ENCODE measurements at regions not wholly inside any gene's neighbourhood (a gene's known extent, or its start where the extent isn't known, plus 50 kb on each side); places are given as distances from the start of the nearest gene placed in this dataset.

- Histone ChIP-seq H3K27ac (ENCODE audit: low read depth, low read length) (no peak overlapping the region), H3K4me3 (ENCODE audit: insufficient read depth, low read length) (no peak overlapping the region), H3K9me3 (ENCODE audit: low read depth, low read length) (no peaks in the 10 kb centered on the region), H3K4me1 (ENCODE audit: insufficient read depth, low read length) (no peaks in the 10 kb centered on the region), H3K79me2 (ENCODE audit: insufficient read depth, low read length) (no peaks in the 10 kb centered on the region), H2AFZ (ENCODE audit: low read length) (no peak overlapping the region), H3K4me2 (ENCODE audit: insufficient read depth, low read length) (no peak overlapping the region), H3K36me3 (ENCODE audit: insufficient read depth, low read length) (no peaks in the 10 kb centered on the region), H3K27me3 (ENCODE audit: insufficient read depth, low read length) (no peaks in the 10 kb centered on the region), H4K20me1 (ENCODE audit: insufficient read depth, low read length) (no peaks in the 10 kb centered on the region)
- DNase-seq (ENCODE audit: insufficient read length, low spot score, missing footprints): no peak
- no peak for TF ChIP-seq CTCF (IDR thresholded peaks at IDR 0.05; ENCODE audit: extremely low read depth, low read depth, low read length)
Measured at GRCh38 chr6:74807674-74808073, 398.2 kb downstream of the COL12A1 start.

DNA sequence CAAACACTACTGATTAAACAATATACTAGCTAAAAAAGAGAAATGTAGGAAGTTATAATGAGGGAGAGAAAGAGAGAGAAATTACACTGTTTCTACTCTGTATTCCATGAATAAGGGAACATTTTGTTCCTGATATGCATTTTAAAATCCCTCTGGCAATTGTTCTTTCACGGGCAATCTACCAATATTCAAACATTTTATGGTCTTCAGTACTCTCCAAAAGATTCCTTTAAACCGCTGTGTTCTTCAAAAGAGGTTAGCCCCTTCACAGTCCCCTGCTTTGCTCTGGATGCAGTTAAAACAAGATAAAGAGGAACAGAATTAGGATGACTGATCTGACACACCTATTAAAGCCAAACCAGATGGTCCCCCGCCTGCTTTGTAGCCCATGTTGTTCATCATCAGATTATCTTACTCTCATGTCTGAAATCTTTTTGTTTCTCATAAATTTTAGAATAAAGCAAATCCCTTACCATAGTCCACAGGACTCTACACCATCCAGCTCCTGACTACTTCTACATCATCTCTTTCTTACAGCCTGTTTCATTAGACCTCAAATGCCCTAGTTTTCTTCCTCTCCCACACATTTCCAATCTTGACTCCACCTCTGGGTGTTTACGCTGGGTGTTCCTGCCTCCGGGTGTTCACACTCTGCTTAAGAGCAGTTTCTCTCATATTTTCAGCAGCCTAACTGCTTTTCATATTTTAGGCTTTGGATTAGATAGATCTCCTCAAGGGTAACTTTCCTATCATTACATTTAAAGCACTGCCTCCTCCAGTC, 399.7 kb downstream of the COL12A1 start:
- Histone ChIP-seq H3K27ac (ENCODE audit: low read depth, low read length) (no peak overlapping the region), H3K27me3 (ENCODE audit: insufficient read depth, low read length) (no peaks in the 10 kb centered on the region), H4K20me1 (ENCODE audit: insufficient read depth, low read length) (no peaks in the 10 kb centered on the region), H3K4me2 (ENCODE audit: insufficient read depth, low read length) (no peak overlapping the region), H3K9me3 (ENCODE audit: low read depth, low read length) (peaks cover 1% of the 10 kb centered on the region), H3K4me3 (ENCODE audit: insufficient read depth, low read length) (no peak overlapping the region), H3K4me1 (ENCODE audit: insufficient read depth, low read length) (no peaks in the 10 kb centered on the region), H2AFZ (ENCODE audit: low read length) (peak overlapping the region; percentile 44), H3K79me2 (ENCODE audit: insufficient read depth, low read length) (no peaks in the 10 kb centered on the region), H3K36me3 (ENCODE audit: insufficient read depth, low read length) (no peaks in the 10 kb centered on the region)
- peak; percentile 25 for DNase-seq (ENCODE audit: insufficient read length, low spot score, missing footprints)
- no peak for TF ChIP-seq CTCF (IDR thresholded peaks at IDR 0.05; ENCODE audit: extremely low read depth, low read depth, low read length)

DNA sequence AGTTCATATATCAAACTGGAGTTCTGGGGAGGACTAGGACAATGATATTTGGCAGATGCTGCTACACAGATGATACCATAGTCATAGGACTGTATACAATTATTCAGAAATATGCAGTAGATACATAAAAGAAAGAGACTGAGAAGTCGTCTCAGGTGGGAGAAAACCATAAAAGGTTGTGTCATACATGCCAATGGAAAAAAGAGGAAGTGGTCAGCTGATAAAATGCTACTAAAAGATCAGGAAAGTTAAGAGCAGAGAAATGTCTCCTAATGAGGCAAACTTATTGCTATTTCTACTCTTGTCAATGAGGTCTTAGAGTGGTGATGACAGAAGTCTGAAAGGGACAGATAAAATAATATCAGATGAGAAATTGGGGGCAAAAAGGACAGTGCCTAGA, 407.6 kb downstream of the COL12A1 start:
- Histone ChIP-seq H3K9me3 (ENCODE audit: low read depth, low read length) (peaks cover 7% of the 10 kb centered on the region), H3K79me2 (ENCODE audit: insufficient read depth, low read length) (no peaks in the 10 kb centered on the region), H3K27ac (ENCODE audit: low read depth, low read length) (no peak overlapping the region), H3K4me1 (ENCODE audit: insufficient read depth, low read length) (no peaks in the 10 kb centered on the region), H2AFZ (ENCODE audit: low read length) (no peak overlapping the region), H3K27me3 (ENCODE audit: insufficient read depth, low read length) (no peaks in the 10 kb centered on the region), H4K20me1 (ENCODE audit: insufficient read depth, low read length) (no peaks in the 10 kb centered on the region), H3K4me2 (ENCODE audit: insufficient read depth, low read length) (no peak overlapping the region), H3K4me3 (ENCODE audit: insufficient read depth, low read length) (no peak overlapping the region), H3K36me3 (ENCODE audit: insufficient read depth, low read length) (no peaks in the 10 kb centered on the region)
- DNase-seq (ENCODE audit: insufficient read length, low spot score, missing footprints): no peak
- no peak for TF ChIP-seq CTCF (IDR thresholded peaks at IDR 0.05; ENCODE audit: extremely low read depth, low read depth, low read length)

- no peaks in the 10 kb centered on the region for H4K20me1 ChIP-seq (ENCODE audit: insufficient read depth, low read length)
- no peaks in the 10 kb centered on the region for H3K4me1 ChIP-seq (ENCODE audit: insufficient read depth, low read length)
- no peak for TF ChIP-seq CTCF (IDR thresholded peaks at IDR 0.05; ENCODE audit: extremely low read depth, low read depth, low read length)
- H3K4me2 ChIP-seq (ENCODE audit: insufficient read depth, low read length): no peak overlapping the region
- no peaks in the 10 kb centered on the region for H3K36me3 ChIP-seq (ENCODE audit: insufficient read depth, low read length)
- H3K9me3 ChIP-seq (ENCODE audit: low read depth, low read length): no peaks in the 10 kb centered on the region
- no peak for DNase-seq (ENCODE audit: insufficient read length, low spot score, missing footprints)
- no peak overlapping the region for H3K4me3 ChIP-seq (ENCODE audit: insufficient read depth, low read length)
- H3K27me3 ChIP-seq (ENCODE audit: insufficient read depth, low read length): no peaks in the 10 kb centered on the region
- no peak overlapping the region for H3K27ac ChIP-seq (ENCODE audit: low read depth, low read length)
- peak overlapping the region; percentile 46 for H2AFZ ChIP-seq (ENCODE audit: low read length)
- H3K79me2 ChIP-seq (ENCODE audit: insufficient read depth, low read length): no peaks in the 10 kb centered on the region
Measured at GRCh38 chr6:74785236-74785635, 420.6 kb downstream of the COL12A1 start.

Data from osteoblast (primary cell).